Lower lobe of right lung (tissue), 2 donors: ENCODE measurements at regions not wholly inside any gene's neighbourhood (a gene's known extent, or its start where the extent isn't known, plus 50 kb on each side); places are given as distances from the start of the nearest gene placed in this dataset.
A peak's percentile ranks its signal among the peaks of the same experiment; 100 is the strongest.

Source experiments
- ATAC-seq, 2 donors: fragments of 200-7000 bp; cut with Tn5 transposase; one replicate each; pipeline ENCODE4 v1.9.1; 2020 to 2022; ENCODE audit warnings: mild to moderate bottlenecking in 2 of 2, moderate library complexity in 2 of 2
- DNase-seq: peaks from one replicate; pipeline ENCODE4 v3.0.0-alpha.2; 2020
- H3K27ac ChIP-seq: fragments of 200-600 bp; one replicate; pipeline ENCODE4 v1.8.0; 2022
- H3K27me3 ChIP-seq: fragments of 200-600 bp; one replicate; pipeline ENCODE4 v1.8.0; 2022; ENCODE audit warnings: low read depth
- H3K36me3 ChIP-seq: fragments of 200-600 bp; one replicate; pipeline ENCODE4 v1.8.0; 2022; ENCODE audit warnings: mild to moderate bottlenecking
- H3K4me1 ChIP-seq: fragments of 200-600 bp; one replicate; pipeline ENCODE4 v1.8.0; 2022
- H3K4me3 ChIP-seq: fragments of 200-600 bp; one replicate; pipeline ENCODE4 v1.8.0; 2022; ENCODE audit warnings: mild to moderate bottlenecking
- H3K9me3 ChIP-seq: fragments of 200-600 bp; one replicate; pipeline ENCODE4 v1.8.0; 2022
- intact Hi-C: fragments of 100-400 bp; cut with DNase I; formaldehyde crosslinking; loops from one replicate; pipeline ENCODE4 v1.11.0; 2022
- TF ChIP-seq, protein P1 (sequence below): fragments of 200-600 bp; IDR thresholded peaks from one replicate; pipeline ENCODE4 v1.8.0; 2022; ENCODE audit warnings: antibody characterized with exemption, mild to moderate bottlenecking
- donor health status: DM: no; HTN: yes; CAD: no; lungs with severe emphysema.

GRCh38 chr12:25764892-25765291 lies 193.6 kb upstream of the RASSF8 start:
- H3K4me1 ChIP-seq, result no peaks in the 10 kb centered on the region
- ATAC-seq, result no peak
- TF ChIP-seq, protein P1, sequence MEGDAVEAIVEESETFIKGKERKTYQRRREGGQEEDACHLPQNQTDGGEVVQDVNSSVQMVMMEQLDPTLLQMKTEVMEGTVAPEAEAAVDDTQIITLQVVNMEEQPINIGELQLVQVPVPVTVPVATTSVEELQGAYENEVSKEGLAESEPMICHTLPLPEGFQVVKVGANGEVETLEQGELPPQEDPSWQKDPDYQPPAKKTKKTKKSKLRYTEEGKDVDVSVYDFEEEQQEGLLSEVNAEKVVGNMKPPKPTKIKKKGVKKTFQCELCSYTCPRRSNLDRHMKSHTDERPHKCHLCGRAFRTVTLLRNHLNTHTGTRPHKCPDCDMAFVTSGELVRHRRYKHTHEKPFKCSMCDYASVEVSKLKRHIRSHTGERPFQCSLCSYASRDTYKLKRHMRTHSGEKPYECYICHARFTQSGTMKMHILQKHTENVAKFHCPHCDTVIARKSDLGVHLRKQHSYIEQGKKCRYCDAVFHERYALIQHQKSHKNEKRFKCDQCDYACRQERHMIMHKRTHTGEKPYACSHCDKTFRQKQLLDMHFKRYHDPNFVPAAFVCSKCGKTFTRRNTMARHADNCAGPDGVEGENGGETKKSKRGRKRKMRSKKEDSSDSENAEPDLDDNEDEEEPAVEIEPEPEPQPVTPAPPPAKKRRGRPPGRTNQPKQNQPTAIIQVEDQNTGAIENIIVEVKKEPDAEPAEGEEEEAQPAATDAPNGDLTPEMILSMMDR, result no peak
- no peaks in the 10 kb centered on the region for H3K9me3 ChIP-seq
- DNase-seq, result no peak
- H3K27ac ChIP-seq, result no peak overlapping the region
- H3K27me3 ChIP-seq, result no peaks in the 10 kb centered on the region
- no peaks in the 10 kb centered on the region for H3K36me3 ChIP-seq
- no peak overlapping the region for H3K4me3 ChIP-seq
- intact Hi-C loops, result no loop called here

DNA sequence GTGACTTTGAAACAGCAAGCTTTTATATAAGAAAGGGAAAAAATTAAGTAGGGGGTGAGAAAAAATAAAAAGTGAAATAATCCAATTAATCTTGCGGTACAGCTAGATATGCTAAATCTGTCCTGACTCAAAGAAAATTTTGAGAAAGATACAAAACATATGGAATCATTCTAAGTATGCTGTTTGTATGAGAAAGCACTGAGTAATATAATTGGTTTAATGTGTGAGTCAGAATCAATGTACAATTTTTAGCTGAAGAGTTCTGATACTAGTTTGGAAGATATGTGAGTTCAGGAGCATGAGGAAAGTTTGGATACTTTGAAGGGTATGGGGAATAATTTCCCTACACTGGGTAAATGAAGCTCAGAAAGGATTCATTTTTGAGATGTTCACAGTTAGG lies 190.9 kb upstream of the RASSF8 start:
- intact Hi-C loops, result no loop called here
- no peak overlapping the region for H3K4me3 ChIP-seq
- H3K27me3 ChIP-seq, result no peaks in the 10 kb centered on the region
- ATAC-seq (no peak), DNase-seq (no peak)
- no peaks in the 10 kb centered on the region for H3K9me3 ChIP-seq
- no peaks in the 10 kb centered on the region for H3K4me1 ChIP-seq
- H3K36me3 ChIP-seq, result no peaks in the 10 kb centered on the region
- TF ChIP-seq, protein P1, result no peak
- H3K27ac ChIP-seq, result no peak overlapping the region

- Histone ChIP-seq H3K27me3 (no peaks in the 10 kb centered on the region), H3K4me1 (no peaks in the 10 kb centered on the region), H3K9me3 (no peaks in the 10 kb centered on the region), H3K36me3 (no peaks in the 10 kb centered on the region), H3K27ac (no peak overlapping the region), H3K4me3 (no peak overlapping the region)
- DNase-seq, result no peak
- TF ChIP-seq, protein P1, result no peak
- intact Hi-C loops, result no loop called here
- no peak for ATAC-seq
These were observed 190.3 kb upstream of the RASSF8 start for GRCh38 chr12:25768151-25768550.

DNA sequence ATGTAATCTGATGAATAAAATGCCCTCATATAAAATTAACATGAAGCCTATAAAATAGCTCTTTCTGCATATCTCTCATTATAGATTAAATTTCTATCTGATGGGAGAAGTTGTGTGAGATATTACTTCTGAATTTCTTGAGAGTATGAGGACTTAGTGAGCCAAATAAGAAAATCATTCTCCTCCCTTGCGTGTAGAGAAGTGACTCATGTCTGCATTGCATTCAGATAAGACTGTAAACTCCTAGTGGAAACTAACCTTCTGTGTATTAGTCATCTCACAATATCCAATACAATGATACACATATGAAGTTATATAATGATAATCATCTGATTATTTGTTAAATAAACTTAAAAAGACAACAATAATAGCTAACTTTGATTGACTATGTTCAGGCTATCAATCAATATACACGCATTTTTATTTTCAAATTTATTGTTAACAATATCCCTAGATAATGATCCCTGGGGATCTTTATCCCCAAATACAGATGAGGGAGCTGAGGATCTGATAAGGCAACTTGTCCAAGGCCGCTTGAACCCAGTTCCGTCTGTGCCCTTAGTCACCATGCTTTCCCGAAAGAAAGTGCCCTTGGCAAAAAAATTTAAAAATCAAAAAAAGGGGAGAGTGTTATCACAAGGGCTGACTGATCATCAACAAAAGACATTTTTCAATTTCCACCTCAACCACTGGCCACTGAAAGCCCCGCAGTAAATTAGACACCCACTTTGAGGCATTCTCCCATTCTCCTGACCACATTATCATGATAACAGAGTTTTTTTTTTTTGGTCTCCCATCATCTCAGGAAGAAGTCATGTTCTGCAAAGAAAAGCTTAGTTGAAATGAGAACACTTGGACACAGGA lies 189.2 kb upstream of the RASSF8 start:
- ATAC-seq, result no peak
- DNase-seq, result no peak
- intact Hi-C loops, result no loop called here

DNA sequence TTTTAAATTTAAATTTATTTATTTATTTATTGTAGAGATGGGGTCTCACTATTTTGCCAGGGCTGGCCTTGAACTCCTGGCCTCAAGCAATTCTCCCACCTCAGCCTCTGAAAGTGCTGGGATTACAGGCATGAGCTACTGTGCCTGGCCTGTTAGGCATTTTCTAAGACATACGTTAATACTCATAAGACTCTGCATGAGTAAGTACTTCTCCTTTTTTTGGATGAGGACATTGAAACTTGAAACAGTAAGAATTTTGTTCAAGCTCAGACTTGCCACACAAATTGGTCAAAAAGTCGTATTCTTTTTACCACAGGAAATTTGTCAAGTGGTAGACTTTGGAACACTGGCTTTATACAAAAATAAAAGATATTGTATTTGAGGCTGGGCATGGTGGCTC lies 187.4 kb upstream of the RASSF8 start:
- Histone ChIP-seq H3K9me3 (no peaks in the 10 kb centered on the region), H3K4me1 (no peaks in the 10 kb centered on the region), H3K27ac (no peak overlapping the region), H3K36me3 (no peaks in the 10 kb centered on the region), H3K27me3 (no peaks in the 10 kb centered on the region), H3K4me3 (no peak overlapping the region)
- intact Hi-C loops, result no loop called here
- DNase-seq (no peak), ATAC-seq (peak in 1 of 2 donors; percentile 48)
- TF ChIP-seq, protein P1, result no peak

More for the DNA sequence above, 189.2 kb upstream of the RASSF8 start:
- no peaks in the 10 kb centered on the region for H3K9me3 ChIP-seq
- TF ChIP-seq, protein P1, result no peak
- H3K27ac ChIP-seq, result no peak overlapping the region
- no peaks in the 10 kb centered on the region for H3K4me1 ChIP-seq
- H3K36me3 ChIP-seq, result no peaks in the 10 kb centered on the region
- no peak overlapping the region for H3K4me3 ChIP-seq
- H3K27me3 ChIP-seq, result no peaks in the 10 kb centered on the region
